Neural progenitor cell (in vitro differentiated cells): ENCODE measurements at regions not wholly inside any gene's neighbourhood (a gene's known extent, or its start where the extent isn't known, plus 50 kb on each side); places are given as distances from the start of the nearest gene placed in this dataset.

Experiments
- DNase-seq: peaks from one replicate; pipeline ENCODE4 v3.0.0-alpha.2; 2016; ENCODE audit warnings: low spot score
- H2AFZ ChIP-seq: fragments of 200-600 bp; sonication (generic); replicated peaks from 2 replicates; pipeline ENCODE4 v1.6.1; 2016; ENCODE audit warnings: antibody characterized with exemption
- H3F3A ChIP-seq: fragments of 200-600 bp; sonication (generic); 2 replicates; pipeline ENCODE4 v1.6.1; 2016; ENCODE audit warnings: antibody characterized with exemption, low read depth
- H3K27ac ChIP-seq: fragments of 200-600 bp; sonication (generic); 2 replicates; pipeline ENCODE4 v1.5.1; 2016; ENCODE audit warnings: mild to moderate bottlenecking
- H3K27me3 ChIP-seq: fragments of 200-600 bp; sonication (generic); 2 replicates; pipeline ENCODE4 v1.6.1; 2016; ENCODE audit warnings: mild to moderate bottlenecking, moderate library complexity
- H3K36me3 ChIP-seq: fragments of 200-600 bp; sonication (generic); 2 replicates; pipeline ENCODE4 v1.5.1; 2016
- H3K4me1 ChIP-seq: fragments of 200-600 bp; sonication (generic); 2 replicates; pipeline ENCODE4 v1.6.1; 2016; ENCODE audit warnings: mixed run types
- H3K4me2 ChIP-seq: fragments of 200-600 bp; sonication (generic); 2 replicates; pipeline ENCODE4 v1.6.1; 2016
- H3K4me3 ChIP-seq: fragments of 200-600 bp; sonication (generic); 2 replicates; pipeline ENCODE4 v1.5.1; 2016
- H3K79me2 ChIP-seq: fragments of 200-600 bp; sonication (generic); 2 replicates; pipeline ENCODE4 v1.6.1; 2016; ENCODE audit warnings: low read depth
- H3K9ac ChIP-seq: fragments of 200-600 bp; sonication (generic); 2 replicates; pipeline ENCODE4 v1.6.1; 2016
- H3K9me3 ChIP-seq: fragments of 200-600 bp; sonication (generic); 2 replicates; pipeline ENCODE4 v1.5.1; 2016; ENCODE audit warnings: low read depth
- H4K20me1 ChIP-seq: fragments of 200-600 bp; sonication (generic); 2 replicates; pipeline ENCODE4 v1.6.1; 2016; ENCODE audit warnings: low read depth
- H3K27ac Mint-ChIP-seq: 3 replicates; pipeline ENCODE4 v1.8.0; 2021; ENCODE audit warnings: mixed read lengths
- H3K27me3 Mint-ChIP-seq: 2 replicates; pipeline ENCODE4 v1.8.0; 2022; ENCODE audit warnings: low read depth, mild to moderate bottlenecking, inconsistent platforms, moderate library complexity, mixed read lengths; ENCODE audit not compliant: insufficient read depth
- H3K36me3 Mint-ChIP-seq: 3 replicates; pipeline ENCODE4 v1.8.0; 2021; ENCODE audit warnings: mixed read lengths
- H3K4me1 Mint-ChIP-seq: 3 replicates; pipeline ENCODE4 v1.8.0; 2021; ENCODE audit warnings: mixed read lengths
- H3K4me3 Mint-ChIP-seq: 3 replicates; pipeline ENCODE4 v1.8.0; 2021; ENCODE audit warnings: mild to moderate bottlenecking, moderate library complexity, mixed read lengths
- H3K9me3 Mint-ChIP-seq: 3 replicates; pipeline ENCODE4 v1.8.0; 2020; ENCODE audit warnings: mixed read lengths
- EZH2 ChIP-seq: fragments of 200-600 bp; sonication (generic); IDR thresholded peaks from 2 replicates; pipeline ENCODE4 v1.6.1; 2017; ENCODE audit warnings: antibody characterized with exemption, mild to moderate bottlenecking, moderate library complexity
- EZH2phosphoT487 ChIP-seq: fragments of 200-600 bp; sonication (generic); IDR thresholded peaks from 2 replicates; pipeline ENCODE4 v1.6.1; 2017; ENCODE audit warnings: antibody characterized with exemption
- TF ChIP-seq, protein P1 (sequence below): fragments of 200-600 bp; sonication (generic); IDR thresholded peaks from 2 replicates; pipeline ENCODE4 v1.5.1; 2017; ENCODE audit warnings: antibody characterized with exemption, mild to moderate bottlenecking

DNA sequence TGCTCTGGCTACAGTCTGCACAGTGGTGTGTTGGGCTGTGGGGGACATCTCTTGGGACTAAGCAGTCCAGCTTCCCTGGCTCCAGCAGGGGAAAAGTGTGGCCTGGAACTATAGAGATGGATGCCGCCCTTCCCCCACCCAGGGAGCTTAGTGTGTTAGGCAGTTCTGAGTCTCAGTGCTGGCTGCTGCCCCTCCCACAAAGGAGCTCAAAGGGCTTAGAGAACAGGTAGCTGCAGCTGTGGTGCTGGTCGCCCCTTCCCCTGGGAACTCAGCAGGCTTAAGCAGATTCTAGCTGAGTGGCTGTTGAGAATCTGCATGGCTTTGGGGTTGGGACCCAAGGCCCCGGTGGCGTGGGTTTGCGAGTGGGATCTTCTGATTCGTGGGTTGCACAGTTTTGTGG, 190.8 kb downstream of the PDCD6IP start:
- no peak overlapping the region for H2AFZ ChIP-seq
- DNase-seq, result peak; percentile 55

GRCh38 chr3:33991673-33992072, 193.2 kb downstream of the PDCD6IP start:
- Mint-ChIP-seq H3K36me3 (peaks cover 15% of the 10 kb centered on the region), H3K27ac (no peak overlapping the region), H3K4me3 (no peak overlapping the region), H3K4me1 (peaks cover 3% of the 10 kb centered on the region), H3K27me3 (peaks cover 12% of the 10 kb centered on the region), H3K9me3 (peaks cover 47% of the 10 kb centered on the region)
- no peak overlapping the region for H3K4me2 ChIP-seq
- H3K27me3 ChIP-seq, result no peaks in the 10 kb centered on the region
- no peaks in the 10 kb centered on the region for H3F3A ChIP-seq
- H3K4me3 ChIP-seq, result no peak overlapping the region
- no peaks in the 10 kb centered on the region for H3K9me3 ChIP-seq
- no peak overlapping the region for H3K9ac ChIP-seq
- no peaks in the 10 kb centered on the region for H3K36me3 ChIP-seq
- TF ChIP-seq EZH2phosphoT487, result no peak
- TF ChIP-seq EZH2, result no peak
- TF ChIP-seq, protein P1, sequence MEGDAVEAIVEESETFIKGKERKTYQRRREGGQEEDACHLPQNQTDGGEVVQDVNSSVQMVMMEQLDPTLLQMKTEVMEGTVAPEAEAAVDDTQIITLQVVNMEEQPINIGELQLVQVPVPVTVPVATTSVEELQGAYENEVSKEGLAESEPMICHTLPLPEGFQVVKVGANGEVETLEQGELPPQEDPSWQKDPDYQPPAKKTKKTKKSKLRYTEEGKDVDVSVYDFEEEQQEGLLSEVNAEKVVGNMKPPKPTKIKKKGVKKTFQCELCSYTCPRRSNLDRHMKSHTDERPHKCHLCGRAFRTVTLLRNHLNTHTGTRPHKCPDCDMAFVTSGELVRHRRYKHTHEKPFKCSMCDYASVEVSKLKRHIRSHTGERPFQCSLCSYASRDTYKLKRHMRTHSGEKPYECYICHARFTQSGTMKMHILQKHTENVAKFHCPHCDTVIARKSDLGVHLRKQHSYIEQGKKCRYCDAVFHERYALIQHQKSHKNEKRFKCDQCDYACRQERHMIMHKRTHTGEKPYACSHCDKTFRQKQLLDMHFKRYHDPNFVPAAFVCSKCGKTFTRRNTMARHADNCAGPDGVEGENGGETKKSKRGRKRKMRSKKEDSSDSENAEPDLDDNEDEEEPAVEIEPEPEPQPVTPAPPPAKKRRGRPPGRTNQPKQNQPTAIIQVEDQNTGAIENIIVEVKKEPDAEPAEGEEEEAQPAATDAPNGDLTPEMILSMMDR, result no peak
- no peaks in the 10 kb centered on the region for H4K20me1 ChIP-seq
- H3K79me2 ChIP-seq, result no peaks in the 10 kb centered on the region
- peak overlapping the region; percentile 24 for H2AFZ ChIP-seq
- DNase-seq, result no peak
- no peak overlapping the region for H3K27ac ChIP-seq
- peaks cover 11% of the 10 kb centered on the region for H3K4me1 ChIP-seq

More for the DNA sequence above, 190.8 kb downstream of the PDCD6IP start:
- H3K9me3 Mint-ChIP-seq, result peaks cover 45% of the 10 kb centered on the region
- H3K4me1 Mint-ChIP-seq, result peaks cover 3% of the 10 kb centered on the region
- TF ChIP-seq, protein P1, result no peak
- TF ChIP-seq EZH2 (no peak), EZH2phosphoT487 (no peak)
- Histone ChIP-seq H3F3A (no peaks in the 10 kb centered on the region), H3K4me2 (no peak overlapping the region), H3K27ac (no peak overlapping the region), H4K20me1 (no peaks in the 10 kb centered on the region), H3K36me3 (no peaks in the 10 kb centered on the region), H3K9me3 (no peaks in the 10 kb centered on the region), H3K4me1 (peaks cover 11% of the 10 kb centered on the region), H3K9ac (no peak overlapping the region), H3K79me2 (no peaks in the 10 kb centered on the region), H3K4me3 (no peak overlapping the region), H3K27me3 (no peaks in the 10 kb centered on the region)
- no peak overlapping the region for H3K27ac Mint-ChIP-seq
- H3K4me3 Mint-ChIP-seq, result no peak overlapping the region
- H3K27me3 Mint-ChIP-seq, result peaks cover 13% of the 10 kb centered on the region
- H3K36me3 Mint-ChIP-seq, result peaks cover 15% of the 10 kb centered on the region

GRCh38 chr3:33993631-33994030, 195.2 kb downstream of the PDCD6IP start:
- H3K27me3 ChIP-seq, result no peaks in the 10 kb centered on the region

More at GRCh38 chr3:33993631-33994030, 195.2 kb downstream of the PDCD6IP start:
- no peaks in the 10 kb centered on the region for H3K79me2 ChIP-seq
- H3K36me3 Mint-ChIP-seq, result peaks cover 5% of the 10 kb centered on the region
- no peak overlapping the region for H3K4me3 Mint-ChIP-seq
- peaks cover 35% of the 10 kb centered on the region for H3K9me3 Mint-ChIP-seq
- H3K27me3 Mint-ChIP-seq, result peaks cover 12% of the 10 kb centered on the region
- H3K4me1 Mint-ChIP-seq, result peaks cover 3% of the 10 kb centered on the region
- no peak overlapping the region for H3K27ac Mint-ChIP-seq
- DNase-seq, result no peak
- H3F3A ChIP-seq, result no peaks in the 10 kb centered on the region
- no peak overlapping the region for H3K4me2 ChIP-seq
- no peak for TF ChIP-seq EZH2
- TF ChIP-seq, protein P1, result no peak
- TF ChIP-seq EZH2phosphoT487, result no peak
- no peaks in the 10 kb centered on the region for H3K36me3 ChIP-seq
- H3K9ac ChIP-seq, result no peak overlapping the region
- no peaks in the 10 kb centered on the region for H4K20me1 ChIP-seq
- H3K9me3 ChIP-seq, result no peaks in the 10 kb centered on the region
- H3K4me1 ChIP-seq, result peaks cover 11% of the 10 kb centered on the region
- no peak overlapping the region for H2AFZ ChIP-seq
- no peak overlapping the region for H3K27ac ChIP-seq
- H3K4me3 ChIP-seq, result no peak overlapping the region
